MM.1S (cell line): ENCODE measurements at regions not wholly inside any gene's neighbourhood (a gene's known extent, or its start where the extent isn't known, plus 50 kb on each side); places are given as distances from the start of the nearest gene placed in this dataset.

Source experiments
- DNase-seq: peaks from one replicate; pipeline ENCODE4 v3.0.0-alpha.2; 2015
- H2AFZ ChIP-seq: fragments of 300-600 bp; sonication (generic); 2 replicates; pipeline ENCODE4 v1.6.0; 2016; ENCODE audit warnings: antibody characterized with exemption, low read length
- H3F3A ChIP-seq: fragments of 300-600 bp; sonication (generic); 2 replicates; pipeline ENCODE4 v1.6.1; 2016; ENCODE audit warnings: mild to moderate bottlenecking, antibody characterized with exemption, low read length, moderate library complexity, mixed read lengths; ENCODE audit not compliant: insufficient read depth
- H3K27ac ChIP-seq: fragments of 300-600 bp; sonication (generic); 2 replicates; pipeline ENCODE4 v1.5.1; 2016; ENCODE audit warnings: mild to moderate bottlenecking, low read length
- H3K27me3 ChIP-seq: fragments of 300-600 bp; sonication (generic); replicated peaks from 2 replicates; pipeline ENCODE4 v1.6.0; 2016; ENCODE audit warnings: low read length; ENCODE audit not compliant: insufficient read depth
- H3K36me3 ChIP-seq: fragments of 300-600 bp; sonication (generic); replicated peaks from 2 replicates; pipeline ENCODE4 v1.6.1; 2016; ENCODE audit warnings: mild to moderate bottlenecking, low read length, mixed read lengths; ENCODE audit not compliant: insufficient read depth
- H3K4me1 ChIP-seq: fragments of 300-600 bp; sonication (generic); 2 replicates; pipeline ENCODE4 v1.6.1; 2016; ENCODE audit warnings: low read length, mixed read lengths
- H3K4me2 ChIP-seq: fragments of 300-600 bp; sonication (generic); 2 replicates; pipeline ENCODE4 v1.6.0; 2016; ENCODE audit warnings: low read depth, low read length
- H3K4me3 ChIP-seq: fragments of 300-600 bp; sonication (generic); 2 replicates; pipeline ENCODE4 v1.5.1; 2016; ENCODE audit warnings: low read length, mixed read lengths
- H3K79me2 ChIP-seq: fragments of 300-600 bp; sonication (generic); 2 replicates; pipeline ENCODE4 v1.6.1; 2016; ENCODE audit warnings: mixed run types, low read length, mixed read lengths
- H3K9ac ChIP-seq: fragments of 300-600 bp; sonication (generic); 2 replicates; pipeline ENCODE4 v1.6.1; 2016; ENCODE audit warnings: low read length, mixed read lengths
- H3K9me2 ChIP-seq: fragments of 300-600 bp; sonication (generic); replicated peaks from 2 replicates; pipeline ENCODE4 v1.6.1; 2016; ENCODE audit warnings: mild to moderate bottlenecking, low read length, mixed read lengths; ENCODE audit not compliant: insufficient read depth
- H3K9me3 ChIP-seq: fragments of 300-600 bp; sonication (generic); replicated peaks from 2 replicates; pipeline ENCODE4 v1.6.1; 2016; ENCODE audit warnings: mild to moderate bottlenecking, low read length, mixed read lengths; ENCODE audit not compliant: insufficient read depth
- H4K20me1 ChIP-seq: fragments of 300-600 bp; sonication (generic); 2 replicates; pipeline ENCODE4 v1.6.1; 2016; ENCODE audit warnings: mild to moderate bottlenecking, low read length, moderate library complexity, mixed read lengths; ENCODE audit not compliant: insufficient read depth
- CTCF ChIP-seq: fragments of 300-600 bp; sonication (generic); IDR thresholded peaks from 2 replicates; pipeline ENCODE4 v1.5.1; 2016; ENCODE audit warnings: antibody characterized with exemption, low read length, mixed read lengths
- EZH2 ChIP-seq: fragments of 300-600 bp; sonication (generic); optimal IDR thresholded peaks from 2 replicates; pipeline ENCODE3; 2017; ENCODE audit warnings: low read depth, mild to moderate bottlenecking, antibody characterized with exemption, low read length, mixed read lengths
- EZH2phosphoT487 ChIP-seq: fragments of 300-600 bp; sonication (generic); IDR thresholded peaks from 2 replicates; pipeline ENCODE4 v1.6.1; 2018; ENCODE audit warnings: antibody characterized with exemption, low read length

- Histone ChIP-seq H4K20me1 (no peaks in the 10 kb centered on the region), H3K9me3 (no peaks in the 10 kb centered on the region), H3K4me1 (no peaks in the 10 kb centered on the region), H3K36me3 (no peaks in the 10 kb centered on the region), H3K79me2 (no peaks in the 10 kb centered on the region), H3K9ac (no peak overlapping the region), H2AFZ (no peak overlapping the region), H3F3A (no peaks in the 10 kb centered on the region), H3K4me2 (no peak overlapping the region), H3K4me3 (no peak overlapping the region), H3K9me2 (no peaks in the 10 kb centered on the region), H3K27me3 (no peaks in the 10 kb centered on the region), H3K27ac (no peak overlapping the region)
- TF ChIP-seq EZH2phosphoT487 (no peak), EZH2 (no peak), CTCF (no peak)
- no peak for DNase-seq
These were observed 244.6 kb upstream of the MGMT start for GRCh38 chr10:129222436-129222835.

GRCh38 chr10:129223363-129223762 lies 243.7 kb upstream of the MGMT start:
- DNase-seq, result no peak
- Histone ChIP-seq H3K27me3 (no peaks in the 10 kb centered on the region), H3K9me3 (no peaks in the 10 kb centered on the region), H3K4me3 (no peak overlapping the region), H3K9ac (no peak overlapping the region), H3K27ac (no peak overlapping the region), H4K20me1 (no peaks in the 10 kb centered on the region), H3K79me2 (no peaks in the 10 kb centered on the region), H3K4me1 (no peaks in the 10 kb centered on the region), H3K36me3 (no peaks in the 10 kb centered on the region), H3K4me2 (no peak overlapping the region), H3F3A (no peaks in the 10 kb centered on the region), H3K9me2 (no peaks in the 10 kb centered on the region), H2AFZ (no peak overlapping the region)
- TF ChIP-seq EZH2phosphoT487, result no peak
- TF ChIP-seq CTCF, result no peak
- TF ChIP-seq EZH2, result no peak

- no peak overlapping the region for H3K4me2 ChIP-seq
- no peaks in the 10 kb centered on the region for H4K20me1 ChIP-seq
- TF ChIP-seq CTCF, result no peak
- TF ChIP-seq EZH2, result no peak
- no peak for TF ChIP-seq EZH2phosphoT487
- DNase-seq, result no peak
- no peaks in the 10 kb centered on the region for H3K9me3 ChIP-seq
- H3K9ac ChIP-seq, result no peak overlapping the region
- no peaks in the 10 kb centered on the region for H3K27me3 ChIP-seq
- no peak overlapping the region for H2AFZ ChIP-seq
- no peaks in the 10 kb centered on the region for H3F3A ChIP-seq
- no peak overlapping the region for H3K27ac ChIP-seq
- no peaks in the 10 kb centered on the region for H3K9me2 ChIP-seq
- no peak overlapping the region for H3K4me3 ChIP-seq
- no peaks in the 10 kb centered on the region for H3K79me2 ChIP-seq
- no peaks in the 10 kb centered on the region for H3K36me3 ChIP-seq
- no peaks in the 10 kb centered on the region for H3K4me1 ChIP-seq
These were observed 243.0 kb upstream of the MGMT start for GRCh38 chr10:129224065-129224464.
